Loucy (cell line): ENCODE measurements at regions not wholly inside any gene's neighbourhood (a gene's known extent, or its start where the extent isn't known, plus 50 kb on each side); places are given as distances from the start of the nearest gene placed in this dataset.

Source experiments
- CTCF ChIP-seq: fragments of 200-600 bp; sonication (generic); conservative IDR thresholded peaks from 2 replicates; pipeline ENCODE4 v1.5.1; 2014; ENCODE audit warnings: mild to moderate bottlenecking, antibody characterized with exemption, low read length
- EZH2phosphoT487 ChIP-seq: fragments of 200-600 bp; IDR thresholded peaks from 2 replicates; pipeline ENCODE4 v1.6.1; 2018; ENCODE audit warnings: antibody characterized with exemption, mild to moderate bottlenecking, moderate library complexity, borderline replicate concordance

DNA sequence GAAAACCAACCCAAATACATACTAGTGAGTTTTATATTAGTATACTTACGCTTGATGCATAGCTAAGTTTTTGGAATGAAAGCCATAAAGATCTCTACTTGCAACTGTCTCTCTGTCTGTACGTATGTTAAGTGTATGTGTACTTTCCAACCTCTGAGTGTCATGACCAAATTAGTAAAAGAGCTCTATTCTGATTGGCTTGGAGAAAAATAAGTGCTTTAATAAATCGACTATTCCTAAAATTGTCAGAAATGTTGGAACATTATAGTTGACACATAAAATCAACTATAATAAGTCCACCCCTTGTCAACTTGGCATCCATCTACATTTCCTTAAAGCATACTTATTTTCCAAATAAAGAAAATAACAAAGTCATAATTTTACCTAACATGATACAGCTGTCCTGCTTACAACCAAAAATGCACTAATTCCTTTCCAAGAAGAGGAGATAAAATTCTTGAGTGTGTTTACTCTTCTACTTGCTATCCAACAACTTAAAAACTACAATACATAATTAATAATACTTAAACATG is 507.4 kb upstream of the ATP2B1 start:
- no peak for TF ChIP-seq CTCF
- no peak for TF ChIP-seq EZH2phosphoT487
